ENCODE measurements at regions not wholly inside any gene's neighbourhood (a gene's known extent, or its start where the extent isn't known, plus 50 kb on each side); places are given as distances from the start of the nearest gene placed in this dataset.
"Not testable (repeated sequence)": the region's sequence is repeated elsewhere in the genome, so short reads cannot be mapped to it uniquely, and the experiment has no call there.

DNA sequence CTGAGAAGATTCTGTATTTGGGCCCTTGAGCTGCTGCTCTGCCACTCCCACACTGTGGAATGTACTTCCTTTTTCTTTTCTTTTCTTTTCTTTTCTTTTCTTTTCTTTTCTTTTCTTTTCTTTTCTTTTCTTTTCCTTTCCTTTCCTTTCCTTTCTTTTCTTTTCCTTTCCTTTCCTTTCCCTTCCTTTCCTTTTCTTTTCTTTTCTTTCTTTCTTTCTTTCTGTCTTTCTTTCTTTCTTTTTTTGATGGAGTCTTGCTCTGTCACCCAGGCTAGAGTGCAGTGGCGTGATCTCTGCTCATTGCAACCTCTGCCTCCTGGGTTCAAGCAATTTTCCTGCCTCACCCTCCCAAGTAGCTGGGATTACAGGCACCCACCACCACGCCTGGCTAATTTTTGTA, 89.8 kb downstream of the DNAAF6 start:
- not testable (repeated sequence) for H3K36me3 Mint-ChIP-seq; DNase-seq; ATAC-seq; H3K9me3 Mint-ChIP-seq (ENCODE audit: low read depth); H3K27me3 Mint-ChIP-seq; H3K4me3 Mint-ChIP-seq; H3K27ac Mint-ChIP-seq; H3K4me1 Mint-ChIP-seq
- CTCF ChIA-PET = interaction anchor here (0.6 kb wide), 1 partner anchor 405 kb away, joined by 3 read pairs; no protein-coding TSS in a partner anchor

DNA sequence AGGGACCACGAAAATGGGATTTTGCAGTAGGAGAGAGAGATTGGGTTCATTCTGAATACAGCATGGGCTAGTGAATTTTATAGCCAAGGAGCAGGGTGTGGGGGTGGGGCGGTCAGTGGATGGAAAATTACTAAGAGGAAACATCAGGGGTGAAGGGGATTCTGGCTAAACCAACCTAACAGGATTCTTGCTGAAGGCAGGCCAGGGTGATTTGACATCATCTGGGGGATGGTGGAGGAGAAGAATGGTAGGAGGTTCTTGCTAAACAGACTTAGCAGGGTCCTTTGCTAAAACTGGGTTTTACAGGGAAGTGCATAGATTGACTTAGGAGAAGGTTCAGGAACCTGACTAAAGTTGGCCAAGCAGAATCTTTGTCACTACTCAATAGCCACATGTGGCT, 91.9 kb downstream of the DNAAF6 start:
- H3K27me3 Mint-ChIP-seq = peaks cover 8% of the 10 kb centered on the region
- H3K36me3 Mint-ChIP-seq = no peaks in the 10 kb centered on the region
- DNase-seq (no peak), ATAC-seq (no peak)
- no peak overlapping the region for H3K27ac Mint-ChIP-seq
- no peaks in the 10 kb centered on the region for H3K9me3 Mint-ChIP-seq (ENCODE audit: low read depth)
- no peak overlapping the region for H3K4me3 Mint-ChIP-seq
- no peaks in the 10 kb centered on the region for H3K4me1 Mint-ChIP-seq
- CTCF ChIA-PET = no interaction called here

GRCh38 chrX:107301253-107301652, 94.8 kb downstream of the DNAAF6 start:
- H3K36me3 Mint-ChIP-seq = no peaks in the 10 kb centered on the region

GRCh38 chrX:107304141-107304540, 97.7 kb downstream of the DNAAF6 start:
- peaks cover 22% of the 10 kb centered on the region for H3K27me3 Mint-ChIP-seq
- H3K9me3 Mint-ChIP-seq (ENCODE audit: low read depth) = no peaks in the 10 kb centered on the region
- H3K4me3 Mint-ChIP-seq = no peak overlapping the region
- ATAC-seq (no peak), DNase-seq (no peak)
- H3K36me3 Mint-ChIP-seq = no peaks in the 10 kb centered on the region
- CTCF ChIA-PET = no interaction called here
- H3K27ac Mint-ChIP-seq = no peak overlapping the region
- H3K4me1 Mint-ChIP-seq = no peaks in the 10 kb centered on the region

More at GRCh38 chrX:107301253-107301652, 94.8 kb downstream of the DNAAF6 start:
- CTCF ChIA-PET = no interaction called here
- no peak overlapping the region for H3K4me3 Mint-ChIP-seq
- no peaks in the 10 kb centered on the region for H3K9me3 Mint-ChIP-seq (ENCODE audit: low read depth)
- DNase-seq (no peak), ATAC-seq (no peak)
- no peak overlapping the region for H3K27ac Mint-ChIP-seq
- no peaks in the 10 kb centered on the region for H3K4me1 Mint-ChIP-seq
- peaks cover 24% of the 10 kb centered on the region for H3K27me3 Mint-ChIP-seq

GRCh38 chrX:107323786-107324492, 117.5 kb downstream of the DNAAF6 start:
- H3K9me3 Mint-ChIP-seq (ENCODE audit: low read depth) = no peaks in the 10 kb centered on the region
- peaks cover 2% of the 10 kb centered on the region for H3K27me3 Mint-ChIP-seq
- CTCF ChIA-PET = interaction anchor here (1.6 kb wide), 1 partner anchor 8 kb away, joined by 3 read pairs; no protein-coding TSS in a partner anchor
- ATAC-seq (no peak), DNase-seq (no peak)
- H3K36me3 Mint-ChIP-seq = no peaks in the 10 kb centered on the region
- no peaks in the 10 kb centered on the region for H3K4me1 Mint-ChIP-seq
- H3K27ac Mint-ChIP-seq = no peak overlapping the region
- no peak overlapping the region for H3K4me3 Mint-ChIP-seq

GRCh38 chrX:107324493-107325310, 118.3 kb downstream of the DNAAF6 start:
- ATAC-seq (no peak), DNase-seq (peak; percentile 40)
- Mint-ChIP-seq H3K36me3 (no peaks in the 10 kb centered on the region), H3K9me3 (ENCODE audit: low read depth) (no peaks in the 10 kb centered on the region), H3K4me3 (no peak overlapping the region), H3K27me3 (peaks cover 2% of the 10 kb centered on the region), H3K27ac (no peak overlapping the region), H3K4me1 (no peaks in the 10 kb centered on the region)
- CTCF ChIA-PET = interaction anchor here (1.0 to 1.6 kb wide), 2 partner anchors 9 to 325 kb away, joined by 3 to 4 read pairs; no protein-coding TSS in a partner anchor

DNA sequence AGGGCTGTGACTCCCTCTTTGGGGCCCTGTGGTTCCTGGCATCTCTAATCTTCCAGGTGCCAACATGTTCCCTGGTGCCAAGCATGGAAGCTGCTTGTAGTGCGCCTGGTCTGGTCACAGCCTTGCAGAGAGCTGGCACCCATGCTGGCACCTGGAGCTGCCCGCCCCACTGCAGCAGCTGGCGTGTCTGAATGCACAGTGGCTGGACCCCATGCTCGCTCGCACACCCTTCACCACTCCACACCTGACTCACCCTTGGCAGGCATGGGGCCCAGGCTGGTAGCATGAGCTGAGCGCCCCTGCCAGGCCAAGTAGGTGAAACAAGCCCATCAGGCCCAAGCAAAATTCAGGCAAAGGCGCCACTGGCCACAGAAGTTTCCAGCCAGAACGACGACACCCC, 119.1 kb downstream of the DNAAF6 start:
- no peaks in the 10 kb centered on the region for H3K36me3 Mint-ChIP-seq
- ATAC-seq (no peak), DNase-seq (no peak)
- H3K9me3 Mint-ChIP-seq (ENCODE audit: low read depth) = no peaks in the 10 kb centered on the region
- H3K4me3 Mint-ChIP-seq = no peak overlapping the region
- peaks cover 2% of the 10 kb centered on the region for H3K27me3 Mint-ChIP-seq
- no peaks in the 10 kb centered on the region for H3K4me1 Mint-ChIP-seq
- H3K27ac Mint-ChIP-seq = no peak overlapping the region
- CTCF ChIA-PET = interaction anchor here (1.0 to 1.6 kb wide), 2 partner anchors 10 to 326 kb away, joined by 3 to 4 read pairs; no protein-coding TSS in a partner anchor

GRCh38 chrX:107348051-107348450, 101.4 kb upstream of the FRMPD3 start:
- Mint-ChIP-seq H3K9me3 (ENCODE audit: low read depth) (no peaks in the 10 kb centered on the region), H3K27me3 (no peaks in the 10 kb centered on the region), H3K4me1 (no peaks in the 10 kb centered on the region), H3K36me3 (no peaks in the 10 kb centered on the region), H3K4me3 (no peak overlapping the region), H3K27ac (no peak overlapping the region)
- no peak for ATAC-seq
- DNase-seq = no peak
- CTCF ChIA-PET = no interaction called here

DNA sequence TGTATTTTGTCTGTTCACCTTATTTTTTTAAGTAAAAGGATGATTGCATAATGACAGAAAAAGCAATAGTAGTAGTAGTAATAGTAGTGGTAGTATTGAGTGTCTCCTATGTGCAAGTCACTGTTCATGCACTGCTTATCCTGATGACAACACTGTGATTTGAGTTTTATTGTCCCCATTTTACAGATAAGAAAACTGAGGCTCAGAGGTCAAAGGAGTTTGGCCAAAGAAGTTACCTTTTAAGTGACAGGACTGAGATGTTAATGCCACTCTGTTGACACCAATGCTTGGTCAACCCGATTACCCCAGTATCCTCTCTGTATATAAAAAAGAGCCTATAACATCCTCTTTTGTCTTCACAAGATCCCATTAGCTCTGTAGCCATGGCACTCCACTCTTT, 100.5 kb upstream of the FRMPD3 start:
- H3K4me1 Mint-ChIP-seq = no peaks in the 10 kb centered on the region

GRCh38 chrX:107355533-107355932, 93.9 kb upstream of the FRMPD3 start:
- no peak overlapping the region for H3K4me3 Mint-ChIP-seq
- H3K27me3 Mint-ChIP-seq = peaks cover 19% of the 10 kb centered on the region
- H3K36me3 Mint-ChIP-seq = no peaks in the 10 kb centered on the region
- no peak for ATAC-seq
- no peaks in the 10 kb centered on the region for H3K4me1 Mint-ChIP-seq
- no peaks in the 10 kb centered on the region for H3K9me3 Mint-ChIP-seq (ENCODE audit: low read depth)
- DNase-seq = no peak
- CTCF ChIA-PET = no interaction called here
- H3K27ac Mint-ChIP-seq = no peak overlapping the region

More for the DNA sequence above, 100.5 kb upstream of the FRMPD3 start:
- H3K4me3 Mint-ChIP-seq = no peak overlapping the region
- no peak for DNase-seq
- H3K27ac Mint-ChIP-seq = no peak overlapping the region
- CTCF ChIA-PET = no interaction called here
- no peak for ATAC-seq
- H3K27me3 Mint-ChIP-seq = peaks cover 3% of the 10 kb centered on the region
- no peaks in the 10 kb centered on the region for H3K9me3 Mint-ChIP-seq (ENCODE audit: low read depth)
- no peaks in the 10 kb centered on the region for H3K36me3 Mint-ChIP-seq

- peaks cover 14% of the 10 kb centered on the region for H3K27me3 Mint-ChIP-seq
- no peak for ATAC-seq
Measured at GRCh38 chrX:107360788-107361360, 88.6 kb upstream of the FRMPD3 start.

GRCh38 chrX:107370185-107370584, 79.3 kb upstream of the FRMPD3 start:
- H3K36me3 Mint-ChIP-seq; H3K9me3 Mint-ChIP-seq (ENCODE audit: low read depth); ATAC-seq; DNase-seq; H3K27ac Mint-ChIP-seq; H3K4me3 Mint-ChIP-seq; CTCF ChIA-PET; H3K27me3 Mint-ChIP-seq; H3K4me1 Mint-ChIP-seq: not testable (repeated sequence)

More at GRCh38 chrX:107360788-107361360, 88.6 kb upstream of the FRMPD3 start:
- no peaks in the 10 kb centered on the region for H3K9me3 Mint-ChIP-seq (ENCODE audit: low read depth)
- no peaks in the 10 kb centered on the region for H3K36me3 Mint-ChIP-seq
- CTCF ChIA-PET = no interaction called here
- H3K27ac Mint-ChIP-seq = no peak overlapping the region
- no peak overlapping the region for H3K4me3 Mint-ChIP-seq
- no peaks in the 10 kb centered on the region for H3K4me1 Mint-ChIP-seq
- no peak for DNase-seq

DNA sequence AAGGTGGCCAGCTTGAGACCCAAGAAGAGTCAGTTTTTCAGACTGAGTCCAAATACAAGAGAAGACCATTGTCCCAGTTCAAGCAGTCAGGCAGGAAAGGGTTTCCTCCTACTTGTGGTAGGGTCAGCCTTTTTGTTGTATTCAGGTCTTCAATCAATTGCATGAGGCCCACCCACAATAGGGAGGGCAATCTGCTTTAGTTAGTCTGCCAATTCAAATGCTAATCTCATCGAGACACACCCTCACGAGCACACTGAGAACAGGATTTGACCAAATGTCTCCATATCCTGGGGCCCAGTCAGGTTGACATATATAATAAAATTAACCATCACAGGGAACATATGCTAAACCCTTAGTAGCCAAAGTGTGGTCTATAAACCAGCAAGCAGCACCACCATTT, 75.3 kb upstream of the FRMPD3 start:
- Mint-ChIP-seq H3K4me3 (no peak overlapping the region), H3K4me1 (no peaks in the 10 kb centered on the region), H3K9me3 (ENCODE audit: low read depth) (no peaks in the 10 kb centered on the region), H3K27ac (no peak overlapping the region), H3K36me3 (no peaks in the 10 kb centered on the region), H3K27me3 (peaks cover 4% of the 10 kb centered on the region)
- ATAC-seq = no peak
- no peak for DNase-seq
- CTCF ChIA-PET = no interaction called here

- no peak for ATAC-seq
Measured at GRCh38 chrX:107374831-107375230, 74.6 kb upstream of the FRMPD3 start.

More at GRCh38 chrX:107374831-107375230, 74.6 kb upstream of the FRMPD3 start:
- no peaks in the 10 kb centered on the region for H3K9me3 Mint-ChIP-seq (ENCODE audit: low read depth)
- peaks cover 6% of the 10 kb centered on the region for H3K27me3 Mint-ChIP-seq
- no peaks in the 10 kb centered on the region for H3K4me1 Mint-ChIP-seq
- H3K27ac Mint-ChIP-seq = no peak overlapping the region
- H3K4me3 Mint-ChIP-seq = no peak overlapping the region
- H3K36me3 Mint-ChIP-seq = no peaks in the 10 kb centered on the region
- CTCF ChIA-PET = no interaction called here
- DNase-seq = no peak
